ENCODE measurements at regions not wholly inside any gene's neighbourhood (a gene's known extent, or its start where the extent isn't known, plus 50 kb on each side); places are given as distances from the start of the nearest gene placed in this dataset.

DNA sequence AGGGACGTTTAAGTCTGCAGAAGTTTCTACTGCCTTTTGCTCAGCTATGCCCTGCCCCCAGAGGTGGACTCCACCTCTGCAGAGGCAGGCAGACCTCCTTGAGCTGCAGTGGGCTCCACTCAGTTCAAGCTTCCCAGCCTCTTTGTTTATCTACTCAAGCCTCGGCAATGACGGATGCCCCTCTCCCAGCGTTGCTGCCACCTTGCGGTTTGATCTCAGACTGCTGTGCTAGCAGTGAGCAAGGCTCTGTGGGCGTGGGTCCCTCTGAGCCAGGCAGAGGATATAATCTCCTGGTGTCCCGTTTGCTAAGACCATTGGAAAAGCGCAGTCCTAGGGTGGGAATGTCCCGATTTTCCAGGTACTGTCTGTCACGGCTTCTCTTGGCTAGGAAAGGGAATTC is 2188.5 kb upstream of the WWC1 start:
- Histone ChIP-seq H3K27ac (ENCODE audit: low read length) (no peak overlapping the region), H3K4me3 (ENCODE audit: low read length) (no peak overlapping the region), H3K27me3 (ENCODE audit: control insufficient read depth, insufficient read depth, low read length) (no peaks in the 10 kb centered on the region), H3K36me3 (ENCODE audit: control insufficient read depth, insufficient read depth, low read length) (no peaks in the 10 kb centered on the region), H3K9me3 (ENCODE audit: control insufficient read depth, insufficient read depth, low read length) (peaks cover 10% of the 10 kb centered on the region), H3K4me1 (ENCODE audit: control insufficient read depth, insufficient read depth, low read length) (no peaks in the 10 kb centered on the region)
- Mint-ChIP-seq H3K4me3 (no peak overlapping the region), H3K36me3 (no peaks in the 10 kb centered on the region), H3K27me3 (ENCODE audit: low read depth in 2 of 2) (no peaks in the 10 kb centered on the region), H3K27ac (no peak overlapping the region), H3K4me1 (no peaks in the 10 kb centered on the region), H3K9me3 (peaks cover 9 to 24% of the 10 kb centered on the region in 2 donors)
- TF ChIP-seq, protein P1, sequence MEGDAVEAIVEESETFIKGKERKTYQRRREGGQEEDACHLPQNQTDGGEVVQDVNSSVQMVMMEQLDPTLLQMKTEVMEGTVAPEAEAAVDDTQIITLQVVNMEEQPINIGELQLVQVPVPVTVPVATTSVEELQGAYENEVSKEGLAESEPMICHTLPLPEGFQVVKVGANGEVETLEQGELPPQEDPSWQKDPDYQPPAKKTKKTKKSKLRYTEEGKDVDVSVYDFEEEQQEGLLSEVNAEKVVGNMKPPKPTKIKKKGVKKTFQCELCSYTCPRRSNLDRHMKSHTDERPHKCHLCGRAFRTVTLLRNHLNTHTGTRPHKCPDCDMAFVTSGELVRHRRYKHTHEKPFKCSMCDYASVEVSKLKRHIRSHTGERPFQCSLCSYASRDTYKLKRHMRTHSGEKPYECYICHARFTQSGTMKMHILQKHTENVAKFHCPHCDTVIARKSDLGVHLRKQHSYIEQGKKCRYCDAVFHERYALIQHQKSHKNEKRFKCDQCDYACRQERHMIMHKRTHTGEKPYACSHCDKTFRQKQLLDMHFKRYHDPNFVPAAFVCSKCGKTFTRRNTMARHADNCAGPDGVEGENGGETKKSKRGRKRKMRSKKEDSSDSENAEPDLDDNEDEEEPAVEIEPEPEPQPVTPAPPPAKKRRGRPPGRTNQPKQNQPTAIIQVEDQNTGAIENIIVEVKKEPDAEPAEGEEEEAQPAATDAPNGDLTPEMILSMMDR (IDR thresholded peaks at IDR 0.05) = no peak
- intact Hi-C loops (cut with micrococcal nuclease) = no loop called here
- DNase-seq = no peak
- ATAC-seq = no peak
- 83% methylated on average over 10 of the region's 10 CpGs for WGBS (ENCODE audit: insufficient coverage)

DNA sequence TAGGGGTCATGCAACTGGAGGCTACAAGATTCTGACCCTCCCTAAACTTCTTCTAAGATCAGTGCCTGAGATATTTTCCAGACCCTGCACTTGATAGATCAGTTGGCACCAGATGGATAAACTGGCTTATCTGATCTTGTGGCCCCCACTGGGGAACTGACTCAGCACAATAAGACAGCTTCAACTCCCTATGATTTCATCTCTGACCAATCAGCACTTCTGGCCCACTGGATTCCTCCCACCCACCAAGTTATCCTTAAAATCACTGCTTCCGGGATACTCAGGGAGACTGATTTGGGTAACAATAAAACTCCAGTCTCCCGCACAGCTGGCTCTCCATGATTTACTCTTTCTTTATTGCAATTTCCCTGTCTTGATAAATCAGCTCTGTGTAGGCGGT is 2180.4 kb upstream of the WWC1 start:
- intact Hi-C loops (cut with micrococcal nuclease) = no loop called here
- H3K27me3 Mint-ChIP-seq (ENCODE audit: low read depth in 2 of 2) = no peaks in the 10 kb centered on the region
- peaks cover 16 to 17% of the 10 kb centered on the region in 2 donors for H3K9me3 Mint-ChIP-seq
- Histone ChIP-seq H3K9me3 (ENCODE audit: control insufficient read depth, insufficient read depth, low read length) (no peaks in the 10 kb centered on the region), H3K4me1 (ENCODE audit: control insufficient read depth, insufficient read depth, low read length) (no peaks in the 10 kb centered on the region), H3K27me3 (ENCODE audit: control insufficient read depth, insufficient read depth, low read length) (no peaks in the 10 kb centered on the region), H3K36me3 (ENCODE audit: control insufficient read depth, insufficient read depth, low read length) (no peaks in the 10 kb centered on the region), H3K27ac (ENCODE audit: low read length) (no peak overlapping the region), H3K4me3 (ENCODE audit: low read length) (no peak overlapping the region)
- WGBS (ENCODE audit: insufficient coverage) = 82% methylated on average over 2 of the region's 3 CpGs
- TF ChIP-seq, protein P1 (IDR thresholded peaks at IDR 0.05) = no peak
- ATAC-seq (no peak), DNase-seq (no peak)
- no peaks in the 10 kb centered on the region for H3K4me1 Mint-ChIP-seq
- H3K4me3 Mint-ChIP-seq = no peak overlapping the region
- H3K27ac Mint-ChIP-seq = no peak overlapping the region
- H3K36me3 Mint-ChIP-seq = no peaks in the 10 kb centered on the region

DNA sequence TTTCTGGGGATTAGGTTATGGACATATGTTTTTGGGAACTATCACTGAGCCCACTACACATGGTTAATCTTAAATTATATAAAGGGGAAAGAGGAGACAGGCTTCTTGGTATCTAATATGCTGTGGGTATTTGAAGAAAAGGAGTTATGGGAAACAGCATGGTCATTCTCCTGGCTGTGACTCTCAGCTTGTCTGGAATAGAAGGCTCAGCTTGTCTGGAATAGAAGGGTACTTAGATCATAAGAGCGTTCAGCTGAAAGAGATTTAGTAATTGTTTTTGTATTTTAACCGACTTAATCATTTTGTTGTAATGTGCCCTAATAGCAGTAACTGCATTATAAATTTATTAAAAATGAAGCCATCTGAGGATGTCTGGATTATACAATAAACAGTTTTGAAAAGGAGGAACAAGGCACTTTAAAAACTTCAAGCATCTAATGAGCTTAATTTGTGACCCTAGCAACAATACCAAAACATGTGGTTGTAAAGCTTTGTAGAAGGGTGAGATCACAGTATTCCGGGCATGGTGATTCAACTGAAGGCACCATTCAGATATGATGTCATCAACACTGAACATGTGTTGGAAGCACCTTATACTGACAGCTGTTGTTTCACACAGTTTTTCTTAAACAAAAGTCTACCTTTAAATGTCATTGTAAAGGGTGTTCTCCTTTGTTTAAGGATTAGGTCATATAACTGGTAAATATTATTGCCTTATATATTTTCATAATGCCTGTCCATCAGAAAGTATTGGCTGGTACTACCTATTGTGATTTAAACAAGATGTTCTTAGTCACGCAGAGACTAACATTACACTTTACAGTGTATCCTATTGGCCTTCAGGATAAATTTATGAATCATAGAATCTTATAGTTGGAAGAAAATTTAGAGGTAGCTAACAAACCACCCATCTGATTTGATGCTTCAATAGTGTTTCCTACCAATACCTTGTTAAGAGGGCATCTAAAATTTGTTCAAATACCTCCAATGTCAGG is 2174.1 kb upstream of the WWC1 start:
- WGBS (ENCODE audit: insufficient coverage) = 94% methylated on average over 3 of the region's 4 CpGs
- no peak overlapping the region for H3K4me3 Mint-ChIP-seq
- H3K27me3 Mint-ChIP-seq (ENCODE audit: low read depth in 2 of 2) = no peaks in the 10 kb centered on the region

More for the DNA sequence above, 2174.1 kb upstream of the WWC1 start:
- intact Hi-C loops (cut with micrococcal nuclease) = no loop called here
- TF ChIP-seq, protein P1 (IDR thresholded peaks at IDR 0.05) = no peak
- ATAC-seq (no peak), DNase-seq (no peak)
- Mint-ChIP-seq H3K27ac (no peak overlapping the region), H3K4me1 (no peaks in the 10 kb centered on the region), H3K9me3 (peaks cover 14 to 25% of the 10 kb centered on the region in 2 donors), H3K36me3 (no peaks in the 10 kb centered on the region)
- no peaks in the 10 kb centered on the region for H3K4me1 ChIP-seq (ENCODE audit: control insufficient read depth, insufficient read depth, low read length)
- H3K9me3 ChIP-seq (ENCODE audit: control insufficient read depth, insufficient read depth, low read length) = no peaks in the 10 kb centered on the region
- H3K27ac ChIP-seq (ENCODE audit: low read length) = no peak overlapping the region
- H3K4me3 ChIP-seq (ENCODE audit: low read length) = no peak overlapping the region
- no peaks in the 10 kb centered on the region for H3K27me3 ChIP-seq (ENCODE audit: control insufficient read depth, insufficient read depth, low read length)
- H3K36me3 ChIP-seq (ENCODE audit: control insufficient read depth, insufficient read depth, low read length) = no peaks in the 10 kb centered on the region

Measured in natural killer cell (primary cell).